ENCODE measurements at regions not wholly inside any gene's neighbourhood (a gene's known extent, or its start where the extent isn't known, plus 50 kb on each side); places are given as distances from the start of the nearest gene placed in this dataset.
"Not testable (repeated sequence)": the region's sequence is repeated elsewhere in the genome, so short reads cannot be mapped to it uniquely, and the experiment has no call there.

DNA sequence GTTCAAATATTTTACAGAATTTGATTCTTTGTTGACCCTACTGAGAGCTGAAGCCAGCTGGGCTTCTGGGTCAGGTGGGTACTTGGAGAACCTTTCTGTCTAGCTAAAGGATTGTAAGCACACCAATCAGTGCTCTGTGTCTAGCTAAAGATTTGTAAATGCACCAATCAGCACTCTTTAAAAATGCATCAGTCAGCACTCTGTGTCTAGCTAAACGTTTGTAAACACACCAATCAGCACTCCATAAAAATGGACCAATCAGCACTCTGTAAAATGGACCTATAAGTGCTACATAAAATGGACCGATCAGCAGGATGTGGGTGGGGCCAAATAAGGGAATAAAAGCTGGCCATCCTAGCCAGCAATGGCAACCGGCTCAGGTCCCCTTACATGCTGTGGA, 76.4 kb upstream of the TMSB4Y start:
- H3K4me1 ChIP-seq (replicated peaks in 1 of 2); H3K27ac ChIP-seq; in situ Hi-C loops (cut with MboI; ENCODE audit: low pct_unique_long_range_greater_than_20kb in 2 of 9, low sequenced_read_pairs in 9 of 9, unreplicated experiment in 9 of 9); ATAC-seq (replicated peaks in 6 of 8); H3K4me3 ChIP-seq: not testable (repeated sequence)
- WGBS, 10 experiments: 33 to 100% (median 80%) methylated on average over 1 of the region's 3 CpGs; no CpG with 5 or more reads in 7 of the 10 experiments

- H3K4me3 ChIP-seq: no peak overlapping the region
- WGBS, 10 experiments: 0 to 80% (median 66%) methylated on average over 1 to 3 of the region's 3 CpGs; no CpG with 5 or more reads in 6 of the 10 experiments
- H3K4me1 ChIP-seq (replicated peaks in 1 of 2): no peaks in the 10 kb centered on the region
- in situ Hi-C loops (cut with MboI; ENCODE audit: low pct_unique_long_range_greater_than_20kb in 2 of 9, low sequenced_read_pairs in 9 of 9, unreplicated experiment in 9 of 9): no loop called here
- H3K27ac ChIP-seq: no peak overlapping the region
- ATAC-seq (replicated peaks in 6 of 8): no peak
Measured at GRCh38 chrY:13615943-13616304, 87.8 kb upstream of the TMSB4Y start.

DNA sequence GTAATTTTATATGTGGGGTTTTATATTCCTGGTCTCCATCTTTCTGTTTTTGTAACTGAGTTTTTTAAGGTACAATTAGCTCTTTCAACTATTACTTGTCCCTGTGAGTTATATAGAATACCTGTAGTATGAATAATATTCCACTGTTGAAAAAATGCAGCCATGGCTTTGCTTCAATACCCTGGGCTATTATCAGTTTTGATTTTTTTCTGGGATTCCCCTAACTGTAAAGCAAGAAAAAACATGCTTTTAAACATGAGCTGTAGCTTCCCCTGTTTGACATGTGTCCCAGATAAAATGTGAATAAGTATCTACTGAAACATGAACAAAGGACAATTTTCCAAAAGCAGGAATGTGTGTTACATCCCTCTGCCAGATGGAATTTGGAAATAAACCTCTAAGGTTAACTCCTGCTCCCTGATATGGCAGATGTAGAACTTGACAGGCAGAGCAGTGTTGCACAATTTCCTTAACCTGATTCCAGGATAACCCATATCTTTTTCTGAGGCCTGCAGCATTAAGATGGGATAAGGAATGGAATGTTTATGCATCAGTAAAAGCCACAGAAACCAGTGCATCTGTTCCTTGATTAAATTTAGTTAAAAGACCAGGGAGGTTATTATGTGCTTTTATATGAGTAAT, 88.3 kb upstream of the TMSB4Y start:
- H3K4me3 ChIP-seq: no peak overlapping the region
- H3K27ac ChIP-seq: no peak overlapping the region
- no peak for ATAC-seq (replicated peaks in 6 of 8)
- no peaks in the 10 kb centered on the region for H3K4me1 ChIP-seq (replicated peaks in 1 of 2)
- in situ Hi-C loops (cut with MboI; ENCODE audit: low pct_unique_long_range_greater_than_20kb in 2 of 9, low sequenced_read_pairs in 9 of 9, unreplicated experiment in 9 of 9): no loop called here

- in situ Hi-C loops (cut with MboI; ENCODE audit: low pct_unique_long_range_greater_than_20kb in 2 of 9, low sequenced_read_pairs in 9 of 9, unreplicated experiment in 9 of 9): no loop called here
- H3K27ac ChIP-seq: no peak overlapping the region
- WGBS, 10 experiments: 75% methylated on average over 1 of the region's 1 CpG; no CpG with 5 or more reads in 9 of the 10 experiments
- H3K4me3 ChIP-seq: no peak overlapping the region
- no peak for ATAC-seq (replicated peaks in 6 of 8)
- no peaks in the 10 kb centered on the region for H3K4me1 ChIP-seq (replicated peaks in 1 of 2)
Measured at GRCh38 chrY:13612916-13613315, 90.8 kb upstream of the TMSB4Y start.

DNA sequence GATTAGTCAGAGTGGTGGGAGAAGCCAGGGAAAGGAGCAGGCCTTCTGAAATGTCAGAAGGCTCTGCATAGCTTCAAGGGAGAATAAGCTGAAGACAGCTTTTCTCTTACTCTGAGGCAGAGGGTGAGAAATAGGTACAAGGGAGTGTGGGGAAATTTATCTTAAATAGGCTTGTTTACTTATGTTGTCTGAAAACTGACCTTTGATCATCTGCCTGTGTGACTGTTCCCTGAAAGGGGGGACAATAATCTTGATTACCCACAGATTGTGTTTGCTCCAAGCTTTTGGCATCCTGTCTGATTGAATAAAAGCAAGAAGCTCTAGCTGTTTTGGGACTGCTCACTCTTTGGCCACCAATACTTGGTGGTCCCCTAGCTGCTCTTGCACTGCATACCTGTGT, 91.7 kb upstream of the TMSB4Y start:
- Histone ChIP-seq H3K4me1 (replicated peaks in 1 of 2) (no peaks in the 10 kb centered on the region), H3K27ac (no peak overlapping the region), H3K4me3 (no peak overlapping the region)
- in situ Hi-C loops (cut with MboI; ENCODE audit: low pct_unique_long_range_greater_than_20kb in 2 of 9, low sequenced_read_pairs in 9 of 9, unreplicated experiment in 9 of 9): no loop called here
- ATAC-seq (replicated peaks in 6 of 8): no peak

GRCh38 chrY:13592450-13592849, 111.2 kb upstream of the TMSB4Y start:
- in situ Hi-C loops (cut with MboI; ENCODE audit: low pct_unique_long_range_greater_than_20kb in 2 of 9, low sequenced_read_pairs in 9 of 9, unreplicated experiment in 9 of 9): no loop called here
- no peak for ATAC-seq (replicated peaks in 6 of 8)
- Histone ChIP-seq H3K27ac (no peak overlapping the region), H3K4me1 (replicated peaks in 1 of 2) (no peaks in the 10 kb centered on the region), H3K4me3 (no peak overlapping the region)

DNA sequence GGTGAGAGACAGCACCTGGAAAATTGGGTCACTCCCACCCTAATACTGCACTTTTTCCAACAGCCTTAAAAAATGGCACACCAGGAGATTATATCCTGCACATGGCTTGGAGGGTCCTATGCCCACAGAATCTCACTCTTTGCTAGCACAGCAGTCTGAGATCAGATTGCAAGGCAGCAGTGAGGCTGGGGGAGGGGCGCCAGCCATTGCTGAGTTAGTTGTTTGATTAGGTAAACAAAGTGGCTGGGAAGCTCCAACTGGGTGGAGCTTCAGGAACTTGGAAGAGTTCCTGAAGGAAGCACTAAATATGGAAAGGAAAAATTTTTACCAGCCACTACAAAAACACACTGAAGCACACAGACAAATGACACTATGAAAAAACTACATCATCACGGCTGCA, 91.1 kb upstream of the UTY start:
- H3K4me1 ChIP-seq (replicated peaks in 1 of 2); in situ Hi-C loops (cut with MboI; ENCODE audit: low pct_unique_long_range_greater_than_20kb in 2 of 9, low sequenced_read_pairs in 9 of 9, unreplicated experiment in 9 of 9); H3K27ac ChIP-seq; H3K4me3 ChIP-seq; ATAC-seq (replicated peaks in 6 of 8): not testable (repeated sequence)
- 50% methylated on average over 1 of the region's 2 CpGs; no CpG with 5 or more reads in 9 of the 10 experiments for WGBS, 10 experiments

GRCh38 chrY:13567186-13567585, 87.4 kb upstream of the UTY start:
- no peak for ATAC-seq (replicated peaks in 6 of 8)
- H3K4me1 ChIP-seq (replicated peaks in 1 of 2): no peaks in the 10 kb centered on the region
- no peak overlapping the region for H3K27ac ChIP-seq
- no peak overlapping the region for H3K4me3 ChIP-seq
- no CpG with 5 or more reads among the region's 1 CpG for WGBS, 10 experiments
- in situ Hi-C loops (cut with MboI; ENCODE audit: low pct_unique_long_range_greater_than_20kb in 2 of 9, low sequenced_read_pairs in 9 of 9, unreplicated experiment in 9 of 9): no loop called here

- Histone ChIP-seq H3K27ac (no peak overlapping the region), H3K4me1 (replicated peaks in 1 of 2) (no peaks in the 10 kb centered on the region), H3K4me3 (no peak overlapping the region)
- no peak for ATAC-seq (replicated peaks in 6 of 8)
- in situ Hi-C loops (cut with MboI; ENCODE audit: low pct_unique_long_range_greater_than_20kb in 2 of 9, low sequenced_read_pairs in 9 of 9, unreplicated experiment in 9 of 9): no loop called here
- WGBS, 10 experiments: no CpG with 5 or more reads among the region's 1 CpG
Measured at GRCh38 chrY:13554949-13555348, 75.1 kb upstream of the UTY start.

GRCh38 chrY:13552393-13553116, 72.7 kb upstream of the UTY start:
- Histone ChIP-seq H3K27ac (no peak overlapping the region), H3K4me1 (replicated peaks in 1 of 2) (no peaks in the 10 kb centered on the region), H3K4me3 (no peak overlapping the region)
- in situ Hi-C loops (cut with MboI; ENCODE audit: low pct_unique_long_range_greater_than_20kb in 2 of 9, low sequenced_read_pairs in 9 of 9, unreplicated experiment in 9 of 9): no loop called here
- peak in 2 of 8 experiments; percentile 65 to 80 for ATAC-seq (replicated peaks in 6 of 8)
- WGBS, 10 experiments: 45 to 63% (median 60%) methylated on average over 1 to 3 of the region's 9 CpGs; no CpG with 5 or more reads in 7 of the 10 experiments

DNA sequence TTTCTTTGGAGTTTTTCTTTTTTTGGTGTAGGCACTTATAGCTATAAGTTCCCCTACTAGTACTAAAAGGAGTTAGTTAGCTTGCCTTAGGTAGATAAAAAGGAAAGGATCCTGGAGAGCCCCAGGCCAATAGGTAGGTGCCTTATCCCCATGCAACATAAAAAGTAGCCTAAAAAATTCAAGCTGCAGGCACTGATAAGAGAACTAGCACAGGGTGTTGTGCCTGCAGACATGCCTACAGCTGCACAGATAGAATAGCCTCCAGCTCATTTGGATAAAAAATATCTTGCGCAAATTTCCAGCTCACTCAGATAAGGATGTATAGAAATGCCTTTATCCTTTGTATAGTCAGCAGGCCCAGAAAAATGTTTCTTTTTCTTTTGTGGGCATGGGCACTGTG, 71.4 kb upstream of the UTY start:
- no peak for ATAC-seq (replicated peaks in 6 of 8)
- Histone ChIP-seq H3K27ac (no peak overlapping the region), H3K4me3 (no peak overlapping the region), H3K4me1 (replicated peaks in 1 of 2) (no peaks in the 10 kb centered on the region)
- 100% methylated on average over 1 of the region's 1 CpG; no CpG with 5 or more reads in 9 of the 10 experiments for WGBS, 10 experiments
- in situ Hi-C loops (cut with MboI; ENCODE audit: low pct_unique_long_range_greater_than_20kb in 2 of 9, low sequenced_read_pairs in 9 of 9, unreplicated experiment in 9 of 9): no loop called here

DNA sequence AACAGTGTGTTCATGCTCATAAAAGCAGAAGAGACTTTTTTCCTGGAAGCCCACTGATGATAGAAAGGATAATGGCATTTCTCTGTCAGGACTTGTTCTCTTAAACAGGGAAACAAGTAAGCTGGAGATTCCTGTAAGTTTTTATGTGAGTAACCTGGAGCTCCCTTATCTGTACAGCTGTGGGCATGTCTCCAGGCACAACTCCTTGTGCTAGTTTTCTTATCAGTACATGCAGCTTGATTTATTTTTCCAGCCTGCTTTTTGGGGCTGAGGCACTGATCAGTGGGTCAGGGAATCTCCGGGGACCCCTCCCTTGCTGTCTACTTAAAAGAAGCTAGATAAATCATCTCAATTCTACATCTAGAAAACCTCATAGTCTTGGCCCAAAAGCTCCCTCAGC, 64.7 kb upstream of the UTY start:
- ATAC-seq (replicated peaks in 6 of 8): no peak
- no peaks in the 10 kb centered on the region for H3K4me1 ChIP-seq (replicated peaks in 1 of 2)
- H3K27ac ChIP-seq: no peak overlapping the region
- whole genome bisulfite sequencing, 10 experiments: 0% methylated on average over 1 of the region's 1 CpG; no CpG with 5 or more reads in 9 of the 10 experiments
- H3K4me3 ChIP-seq: no peak overlapping the region
- in situ Hi-C loops (cut with MboI; ENCODE audit: low pct_unique_long_range_greater_than_20kb in 2 of 9, low sequenced_read_pairs in 9 of 9, unreplicated experiment in 9 of 9): no loop called here

DNA sequence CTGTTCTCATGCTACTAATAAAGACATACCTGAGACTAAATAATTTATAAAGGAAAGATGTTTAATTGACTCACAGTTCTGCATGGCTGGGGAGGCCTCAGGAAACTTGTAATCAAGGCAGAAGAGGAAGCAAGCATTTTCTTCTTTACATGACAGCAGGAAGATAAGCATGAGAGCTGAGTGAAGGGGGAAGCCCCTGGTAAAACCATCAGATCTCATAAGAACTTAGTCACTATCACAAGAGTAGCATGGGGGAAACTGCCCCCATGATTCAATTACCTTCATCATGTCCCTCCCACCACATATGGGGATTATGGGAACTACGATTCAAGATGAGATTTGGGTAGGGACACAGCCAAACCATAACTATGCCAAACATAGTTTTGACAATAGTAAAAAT, 58.1 kb upstream of the UTY start:
- no peak overlapping the region for H3K27ac ChIP-seq
- H3K4me1 ChIP-seq (replicated peaks in 1 of 2): no peaks in the 10 kb centered on the region
- in situ Hi-C loops (cut with MboI; ENCODE audit: low pct_unique_long_range_greater_than_20kb in 2 of 9, low sequenced_read_pairs in 9 of 9, unreplicated experiment in 9 of 9): no loop called here
- ATAC-seq (replicated peaks in 6 of 8): no peak
- WGBS, 10 experiments: no CpG with 5 or more reads among the region's 1 CpG
- no peak overlapping the region for H3K4me3 ChIP-seq

Measured in motor neuron (in vitro differentiated cells).